Mesenchymal stem cell (in vitro differentiated cells and primary cell): ENCODE measurements at regions not wholly inside any gene's neighbourhood (a gene's known extent, or its start where the extent isn't known, plus 50 kb on each side); places are given as distances from the start of the nearest gene placed in this dataset.

Experiments used
- DNase-seq: peaks from one replicate; pipeline ENCODE4 v3.0.0-alpha.2; 2013
- H2AFZ ChIP-seq: one replicate; pipeline ENCODE4 v1.6.1; 2013; ENCODE audit warnings: low read depth, mild to moderate bottlenecking, control low read depth, inconsistent platforms, low read length, moderate library complexity
- H2AK5ac ChIP-seq: 2 replicates; pipeline ENCODE4 v1.6.1; 2013; ENCODE audit warnings: low read length, moderate library complexity, mild to moderate bottlenecking, inconsistent platforms; ENCODE audit not compliant: severe bottlenecking
- H2BK120ac ChIP-seq: one replicate; pipeline ENCODE4 v1.6.1; 2013; ENCODE audit warnings: low read depth, mild to moderate bottlenecking, inconsistent platforms, low read length, moderate library complexity
- H2BK12ac ChIP-seq, 2 experiments: one replicate each; pipeline ENCODE4 v1.6.1; 2013; ENCODE audit warnings: inconsistent platforms in 2 of 2, low read length in 2 of 2, mild to moderate bottlenecking in 2 of 2, moderate library complexity in 2 of 2, control low read depth in 1 of 2
- H2BK15ac ChIP-seq: one replicate; pipeline ENCODE4 v1.6.1; 2013; ENCODE audit warnings: mild to moderate bottlenecking, low read depth, inconsistent platforms; ENCODE audit not compliant: poor library complexity, severe bottlenecking
- H2BK5ac ChIP-seq: 2 replicates; pipeline ENCODE4 v1.6.1; 2013; ENCODE audit warnings: low read depth, mild to moderate bottlenecking, low read length, control low read depth, inconsistent platforms; ENCODE audit not compliant: poor library complexity, severe bottlenecking
- H3K14ac ChIP-seq, 2 experiments: one replicate each; pipeline ENCODE4 v1.6.1; 2013; ENCODE audit warnings: inconsistent platforms in 2 of 2, low read length in 2 of 2, control low read depth in 1 of 2, mild to moderate bottlenecking in 1 of 2, moderate library complexity in 1 of 2
- H3K18ac ChIP-seq, 2 experiments: one replicate each; pipeline ENCODE4 v1.6.1; 2013; ENCODE audit warnings: inconsistent platforms in 2 of 2, low read length in 2 of 2, control low read depth in 1 of 2, low read depth in 1 of 2, mild to moderate bottlenecking in 1 of 2
- H3K23ac ChIP-seq, 2 experiments: one replicate each; pipeline ENCODE4 v1.6.1; 2013; ENCODE audit warnings: inconsistent platforms in 2 of 2, low read length in 2 of 2, mild to moderate bottlenecking in 2 of 2, moderate library complexity in 2 of 2, control low read depth in 1 of 2
- H3K27ac ChIP-seq: 2 replicates; pipeline ENCODE4 v1.5.1; 2013; ENCODE audit warnings: mild to moderate bottlenecking, moderate library complexity, low read length, control low read depth, inconsistent platforms; ENCODE audit not compliant: poor library complexity, severe bottlenecking
- H3K27me3 ChIP-seq, 2 experiments: 2 replicates each; pipeline versions ENCODE4 v1.6.1 to v1.7.0; 2013; ENCODE audit warnings: low read length in 2 of 2, mild to moderate bottlenecking in 2 of 2, moderate library complexity in 2 of 2, control low read depth in 1 of 2, inconsistent platforms in 1 of 2; ENCODE audit not compliant: control insufficient read depth in 1 of 2, insufficient read depth in 1 of 2
- H3K36me3 ChIP-seq, 2 experiments: 2 replicates each; pipeline versions ENCODE4 v1.6.1 to v1.7.0; 2013; ENCODE audit warnings: low read length in 2 of 2, control low read depth in 1 of 2, inconsistent platforms in 1 of 2, low read depth in 1 of 2, mild to moderate bottlenecking in 1 of 2; ENCODE audit not compliant: insufficient read depth in 2 of 2, control insufficient read depth in 1 of 2
- H3K4ac ChIP-seq, 2 experiments: one replicate each; pipeline ENCODE4 v1.6.1; 2013; ENCODE audit warnings: inconsistent platforms in 2 of 2, low read length in 2 of 2, mild to moderate bottlenecking in 2 of 2, moderate library complexity in 2 of 2, control low read depth in 1 of 2, low read depth in 1 of 2
- H3K4me1 ChIP-seq: 2 replicates; pipeline ENCODE4 v1.6.1; 2013; ENCODE audit warnings: low read depth, low read length, control low read depth; ENCODE audit not compliant: control insufficient read depth, insufficient read depth
- H3K4me2 ChIP-seq: 2 replicates; pipeline ENCODE4 v1.6.1; 2013; ENCODE audit warnings: low read length, mild to moderate bottlenecking, inconsistent platforms; ENCODE audit not compliant: poor library complexity, severe bottlenecking
- H3K4me3 ChIP-seq, 2 experiments: 2 replicates each; pipeline versions ENCODE4 v1.5.1 to v1.7.0; 2013; ENCODE audit warnings: low read length in 2 of 2, mild to moderate bottlenecking in 2 of 2, control low read depth in 1 of 2, low read depth in 1 of 2; ENCODE audit not compliant: insufficient read depth in 1 of 2
- H3K79me1 ChIP-seq: replicated peaks from 2 replicates; pipeline ENCODE4 v1.6.1; 2013; ENCODE audit warnings: mild to moderate bottlenecking, control low read depth, low read length, inconsistent platforms; ENCODE audit not compliant: poor library complexity, severe bottlenecking
- H3K9ac ChIP-seq: 2 replicates; pipeline ENCODE4 v1.7.0; 2013; ENCODE audit warnings: mild to moderate bottlenecking, low read length, moderate library complexity
- H3K9me3 ChIP-seq: 2 replicates; pipeline ENCODE4 v1.7.0; 2013; ENCODE audit warnings: mild to moderate bottlenecking, low read length; ENCODE audit not compliant: control insufficient read depth
- H4K8ac ChIP-seq: one replicate; pipeline ENCODE4 v1.6.1; 2013; ENCODE audit warnings: inconsistent platforms, mild to moderate bottlenecking, low read length, moderate library complexity
- H4K91ac ChIP-seq: one replicate; pipeline ENCODE4 v1.6.1; 2013; ENCODE audit warnings: mild to moderate bottlenecking, low read length, inconsistent platforms
- WGBS: methylation state at CpG from one replicate; pipeline ENCODE4 v1.1.7; 2013; ENCODE audit warnings: mixed read lengths; 5-methylcytosine and 5-hydroxymethylcytosine counted together

DNA sequence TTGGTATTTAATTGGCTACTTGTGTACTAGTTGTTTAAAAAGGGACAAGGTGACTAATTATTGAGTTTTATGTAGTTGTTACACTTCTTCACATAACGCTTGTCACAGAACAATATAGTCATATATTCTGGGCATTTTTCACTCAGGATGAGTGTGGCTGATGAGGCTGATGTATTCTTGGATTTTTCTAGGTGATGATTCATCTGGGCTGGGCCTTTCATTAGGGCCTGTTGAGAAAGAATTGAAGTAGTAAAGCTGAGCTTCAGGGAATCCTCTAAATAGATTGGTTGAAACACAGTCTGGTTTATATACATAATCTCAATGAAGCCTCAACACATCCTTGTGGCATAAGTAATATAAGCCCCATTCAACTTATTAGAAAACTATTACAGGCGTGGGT, 445.7 kb downstream of the DAD1 start:
- H3K4me1 ChIP-seq, result no peaks in the 10 kb centered on the region
- no peaks in the 10 kb centered on the region for H3K36me3 ChIP-seq
- WGBS, result no CpG with 5 or more reads among the region's 2 CpGs
- peak; percentile 22 for DNase-seq
- no peaks in the 10 kb centered on the region for H3K9me3 ChIP-seq
- no peak overlapping the region for H3K4ac ChIP-seq
- no peak overlapping the region for H2BK5ac ChIP-seq
- H4K91ac ChIP-seq, result no peak overlapping the region
- no peak overlapping the region for H2BK120ac ChIP-seq
- no peak overlapping the region for H3K18ac ChIP-seq
- H3K9ac ChIP-seq, result no peak overlapping the region
- no peak overlapping the region for H3K14ac ChIP-seq
- peaks cover 18 to 25% of the 10 kb centered on the region in 2 experiments for H3K27me3 ChIP-seq
- H2BK12ac ChIP-seq, result no peak overlapping the region
- no peaks in the 10 kb centered on the region for H3K79me1 ChIP-seq
- no peak overlapping the region for H3K23ac ChIP-seq
- H4K8ac ChIP-seq, result no peak overlapping the region
- no peak overlapping the region for H2AFZ ChIP-seq
- no peak overlapping the region for H3K27ac ChIP-seq
- no peak overlapping the region for H3K4me3 ChIP-seq
- no peak overlapping the region for H3K4me2 ChIP-seq
- H2BK15ac ChIP-seq, result no peak overlapping the region
- no peak overlapping the region for H2AK5ac ChIP-seq

DNA sequence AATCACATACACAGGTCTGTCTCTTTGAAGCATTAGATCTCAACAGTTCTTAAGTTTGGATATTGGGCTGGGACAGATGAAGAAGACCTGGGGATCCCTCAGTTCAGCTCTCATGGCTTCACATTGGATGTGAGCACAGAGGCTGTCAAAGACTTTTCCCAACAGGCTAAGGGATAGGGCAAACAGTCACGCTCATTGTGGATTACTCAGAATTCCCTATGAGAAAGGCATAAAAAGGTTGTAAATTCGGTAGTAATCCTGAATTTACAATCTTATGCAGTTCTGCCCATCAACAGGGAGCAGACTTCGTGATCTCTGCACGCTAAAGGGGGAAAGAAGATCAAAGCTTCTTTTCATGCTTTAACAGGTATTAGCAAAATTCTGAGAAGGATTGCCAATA, 448.4 kb downstream of the DAD1 start:
- Histone ChIP-seq H3K9ac (no peak overlapping the region), H3K18ac (no peak overlapping the region), H2BK15ac (no peak overlapping the region), H3K27me3 (peaks cover 11 to 17% of the 10 kb centered on the region in 2 experiments), H3K79me1 (no peaks in the 10 kb centered on the region), H3K4me3 (no peak overlapping the region), H3K4me1 (no peaks in the 10 kb centered on the region), H4K91ac (no peak overlapping the region), H2AK5ac (no peak overlapping the region), H3K4ac (no peak overlapping the region), H2AFZ (no peak overlapping the region), H2BK5ac (no peak overlapping the region), H3K36me3 (no peaks in the 10 kb centered on the region), H3K4me2 (no peak overlapping the region), H3K14ac (no peak overlapping the region), H2BK120ac (no peak overlapping the region), H4K8ac (no peak overlapping the region), H3K9me3 (peaks cover 5% of the 10 kb centered on the region), H3K23ac (no peak overlapping the region), H2BK12ac (no peak overlapping the region), H3K27ac (no peak overlapping the region)
- 75% methylated on average over 4 of the region's 4 CpGs for WGBS
- DNase-seq, result no peak

DNA sequence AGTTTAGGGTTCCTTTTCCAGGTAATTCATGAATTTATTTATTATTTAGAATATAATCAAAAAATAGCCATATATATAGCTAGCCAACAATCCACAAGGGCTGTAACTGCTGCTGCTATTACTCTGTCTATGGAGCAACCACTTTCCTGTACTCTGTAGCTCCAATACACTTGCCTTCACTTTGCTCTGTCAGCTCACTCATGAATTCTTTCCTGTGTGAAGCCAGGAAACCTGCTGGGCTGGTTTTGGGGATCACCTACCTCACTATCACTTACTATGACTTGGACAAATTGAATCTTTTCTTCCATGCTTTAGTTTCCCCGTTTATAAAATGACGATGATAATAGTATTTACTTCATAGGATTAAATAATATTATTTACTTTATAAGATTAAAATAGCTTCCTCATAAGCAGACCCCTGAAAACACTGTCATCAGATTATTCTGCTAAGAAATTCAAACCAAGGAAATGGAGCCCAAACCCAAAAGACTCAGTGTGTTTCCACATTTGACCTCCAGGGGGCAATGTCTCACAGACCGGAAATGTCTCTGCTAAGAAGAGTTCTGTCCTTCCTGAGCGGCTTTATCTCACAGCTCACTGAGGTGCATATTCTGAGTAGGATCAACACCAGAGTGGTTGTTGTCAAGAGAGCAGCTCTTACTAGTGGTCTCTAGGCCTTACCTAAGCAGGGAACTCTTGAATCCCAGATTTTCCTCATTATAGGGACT, 457.1 kb downstream of the DAD1 start:
- no peaks in the 10 kb centered on the region for H3K36me3 ChIP-seq
- H2BK12ac ChIP-seq, result no peak overlapping the region
- H3K14ac ChIP-seq, result no peak overlapping the region
- H3K4me2 ChIP-seq, result no peak overlapping the region
- H2BK5ac ChIP-seq, result no peak overlapping the region
- H4K8ac ChIP-seq, result no peak overlapping the region
- H2BK120ac ChIP-seq, result no peak overlapping the region
- no peak overlapping the region for H3K4ac ChIP-seq
- H3K9ac ChIP-seq, result no peak overlapping the region
- no peak overlapping the region for H2AK5ac ChIP-seq
- no peak overlapping the region for H3K18ac ChIP-seq
- peaks cover 0 to 4% of the 10 kb centered on the region in 2 experiments for H3K27me3 ChIP-seq
- WGBS, result 32% methylated on average over 2 of the region's 4 CpGs
- H4K91ac ChIP-seq, result no peak overlapping the region
- H3K79me1 ChIP-seq, result no peaks in the 10 kb centered on the region
- H3K23ac ChIP-seq, result no peak overlapping the region
- no peaks in the 10 kb centered on the region for H3K4me1 ChIP-seq
- no peak overlapping the region for H2BK15ac ChIP-seq
- no peak overlapping the region for H3K27ac ChIP-seq
- no peak overlapping the region for H3K4me3 ChIP-seq
- no peak overlapping the region for H2AFZ ChIP-seq
- H3K9me3 ChIP-seq, result peaks cover 9% of the 10 kb centered on the region
- DNase-seq, result no peak

DNA sequence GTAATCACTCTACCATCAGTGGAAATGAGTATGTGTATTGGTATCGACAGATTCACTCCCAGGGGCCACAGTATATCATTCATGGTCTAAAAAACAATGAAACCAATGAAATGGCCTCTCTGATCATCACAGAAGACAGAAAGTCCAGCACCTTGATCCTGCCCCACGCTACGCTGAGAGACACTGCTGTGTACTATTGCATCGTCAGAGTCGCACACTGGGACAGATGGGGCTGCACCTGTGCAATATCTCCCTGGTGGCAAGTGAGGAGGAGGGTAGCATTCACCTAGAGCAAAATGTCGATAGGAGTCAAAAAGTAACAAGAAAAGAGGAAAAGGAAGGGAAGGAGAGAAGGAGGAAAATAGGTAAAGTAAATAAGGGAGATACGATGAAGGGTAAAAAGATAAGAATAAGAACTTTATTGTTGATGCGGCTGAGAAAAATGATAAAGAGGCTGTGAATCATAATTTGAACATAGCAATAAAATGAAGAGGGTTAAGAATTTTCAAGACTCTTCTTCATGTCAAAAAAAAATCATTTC, 450.5 kb upstream of the OR4E1 start:
- 87% methylated on average over 8 of the region's 8 CpGs for WGBS
- no peak overlapping the region for H3K4me2 ChIP-seq
- H3K14ac ChIP-seq, result peak overlapping the region in 1 of 2 experiments; percentile 32
- H3K4ac ChIP-seq, result no peak overlapping the region
- H3K27me3 ChIP-seq, result peaks cover 3 to 11% of the 10 kb centered on the region in 2 experiments
- H2BK120ac ChIP-seq, result no peak overlapping the region
- no peak overlapping the region for H3K4me3 ChIP-seq
- no peaks in the 10 kb centered on the region for H3K79me1 ChIP-seq
- no peak overlapping the region for H2BK15ac ChIP-seq
- H3K9ac ChIP-seq, result no peak overlapping the region
- no peak overlapping the region for H2BK5ac ChIP-seq
- no peaks in the 10 kb centered on the region for H3K36me3 ChIP-seq
- H3K27ac ChIP-seq, result no peak overlapping the region
- H3K4me1 ChIP-seq, result no peaks in the 10 kb centered on the region
- H3K18ac ChIP-seq, result no peak overlapping the region
- no peak overlapping the region for H4K91ac ChIP-seq
- H2AK5ac ChIP-seq, result no peak overlapping the region
- H2AFZ ChIP-seq, result no peak overlapping the region
- H2BK12ac ChIP-seq, result no peak overlapping the region
- no peak overlapping the region for H4K8ac ChIP-seq
- no peak for DNase-seq
- H3K23ac ChIP-seq, result no peak overlapping the region
- H3K9me3 ChIP-seq, result no peaks in the 10 kb centered on the region
